NCI-H1417 treated with DMSO at 0.1 percent for 48 hours (cell line): ENCODE measurements at regions not wholly inside any gene's neighbourhood (a gene's known extent, or its start where the extent isn't known, plus 50 kb on each side); places are given as distances from the start of the nearest gene placed in this dataset.

Experiments used
- DNase-seq: peaks from one replicate; lab custom pipeline; 2025; lab: John Stamatoyannopoulos, UW

DNA sequence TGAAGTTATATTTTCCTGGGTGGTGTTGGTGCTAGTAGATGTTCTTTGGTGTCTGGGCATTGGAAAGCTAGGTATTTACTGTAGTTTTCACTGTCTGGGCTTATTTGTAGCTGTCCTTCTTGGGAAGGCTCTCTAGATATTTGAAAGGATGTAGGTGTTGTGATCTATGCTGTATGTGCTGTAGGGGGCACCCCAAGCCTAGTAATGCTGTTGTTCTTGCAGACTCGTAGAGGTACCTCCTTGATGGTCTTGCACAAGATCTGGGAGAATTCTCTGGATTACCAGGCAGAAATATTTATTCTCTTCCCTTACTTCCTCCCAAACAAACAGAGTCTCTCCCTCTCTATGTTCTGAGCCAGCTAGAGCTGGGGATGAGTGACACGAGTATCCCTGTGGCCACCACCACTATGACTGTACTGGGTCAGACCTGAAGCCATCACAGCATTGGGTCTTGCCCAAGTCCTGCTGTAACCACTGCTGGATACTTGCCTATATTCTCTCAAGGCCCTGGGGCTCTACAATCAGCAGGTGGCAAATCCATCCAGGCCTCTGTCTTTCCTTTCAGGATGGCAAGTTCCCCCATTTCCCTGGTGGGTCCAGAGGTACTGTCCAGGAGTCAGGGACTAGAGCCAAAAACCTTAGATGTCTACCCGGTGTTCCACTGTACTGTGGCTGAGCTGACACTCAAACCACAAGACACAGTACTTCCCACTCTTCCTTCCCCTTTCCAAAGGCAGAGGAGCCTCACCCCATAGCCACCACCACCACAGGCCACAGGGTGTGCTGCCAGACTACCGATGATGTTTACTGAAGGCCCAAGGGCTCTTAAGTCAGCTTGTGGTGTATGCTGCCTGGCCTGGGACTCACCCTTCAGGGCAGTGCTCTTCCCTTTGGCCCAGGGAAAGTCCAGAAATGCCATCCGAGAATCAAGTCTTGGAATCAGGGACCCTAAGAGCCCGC is 195.2 kb upstream of the DPPA4 start:
- no peak for DNase-seq

DNA sequence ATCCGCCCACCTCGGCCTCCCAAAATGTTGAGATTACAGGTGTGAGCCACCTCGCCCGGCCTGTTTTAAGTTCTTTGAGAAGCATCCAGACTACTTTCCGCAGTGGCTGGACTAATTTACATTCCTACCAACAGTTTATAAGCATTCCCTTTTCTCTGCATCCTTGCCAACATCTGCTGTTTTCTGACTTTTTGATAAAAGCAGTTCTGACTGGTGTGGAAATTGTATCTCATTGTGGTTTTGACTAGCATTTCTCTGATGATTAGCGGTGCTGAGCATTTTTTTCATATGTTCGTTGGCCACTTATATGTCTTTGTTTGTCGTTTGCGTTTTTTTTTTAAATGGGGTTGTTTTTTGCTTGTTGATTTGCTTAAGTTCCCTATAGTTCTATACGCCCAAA is 208.4 kb upstream of the DPPA4 start:
- no peak for DNase-seq

DNA sequence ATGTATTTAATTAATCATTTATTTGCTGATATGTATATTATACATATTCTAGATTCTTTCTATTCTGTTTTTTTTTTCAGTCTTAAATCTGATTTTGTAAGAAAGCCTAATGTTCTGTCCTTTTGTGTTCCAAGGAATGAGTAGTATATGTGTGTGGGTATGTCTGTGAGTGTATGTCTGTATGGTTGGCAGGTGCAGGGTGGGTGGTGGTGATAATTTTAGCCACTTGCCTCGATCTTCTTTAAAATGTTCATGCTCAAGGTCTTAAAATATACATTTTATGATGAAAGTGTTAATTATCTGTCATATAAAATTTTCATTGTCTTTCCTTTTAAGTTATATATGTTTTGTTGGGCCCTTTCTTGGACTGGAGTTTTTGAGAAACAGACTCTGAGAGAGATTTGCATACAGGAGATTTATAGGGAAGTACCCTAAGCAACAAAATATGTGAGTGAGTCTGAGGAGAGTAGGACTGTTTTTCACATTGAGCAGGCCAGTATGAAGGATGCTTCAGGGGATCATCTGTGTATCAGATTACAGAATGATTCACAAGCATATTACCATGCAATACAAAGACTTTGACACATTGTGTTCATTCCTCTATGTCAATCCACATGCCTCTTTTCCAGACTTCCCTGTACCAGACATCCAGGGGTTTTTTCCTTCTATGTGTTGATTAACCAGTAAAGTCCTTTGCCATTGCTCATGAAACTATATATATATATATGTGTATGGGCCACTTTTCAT is 211.0 kb upstream of the DPPA4 start:
- DNase-seq, result no peak

DNA sequence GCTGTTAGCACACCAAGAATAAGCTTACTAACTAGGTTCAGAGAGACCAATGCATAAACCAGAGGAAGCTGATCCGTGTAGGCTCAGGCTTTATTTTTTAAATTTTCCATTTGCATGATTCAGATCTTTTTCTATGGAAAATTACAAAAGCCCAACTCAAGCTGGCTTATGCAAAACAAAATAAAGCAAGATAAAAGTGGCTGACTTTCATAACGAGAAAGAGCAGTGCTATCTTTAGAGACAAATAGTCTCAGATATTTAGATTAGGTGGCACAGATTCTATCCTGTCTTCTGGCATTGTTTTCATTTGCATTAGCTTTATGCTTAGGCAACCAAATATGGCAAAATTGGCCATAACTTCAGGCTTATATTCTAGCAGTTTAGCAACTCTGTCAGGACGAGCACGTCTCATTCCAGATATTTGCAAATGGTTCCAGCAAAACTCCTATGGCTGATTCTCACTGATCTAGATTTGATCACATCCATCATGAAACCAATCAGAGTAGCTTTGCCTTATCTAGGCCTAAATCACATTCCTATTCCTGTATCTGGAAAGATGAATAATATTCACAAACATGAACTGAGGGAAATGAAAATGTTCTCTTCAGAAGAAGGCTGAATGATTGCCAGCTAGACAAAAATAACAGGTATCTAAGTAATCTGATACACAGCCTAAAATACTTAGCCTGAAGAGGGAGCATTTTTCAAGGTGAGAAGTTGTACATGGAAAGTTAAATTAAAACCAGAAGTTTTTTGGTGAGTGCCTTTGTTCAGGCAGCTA is 216.4 kb upstream of the DPPA4 start:
- DNase-seq, result no peak

DNA sequence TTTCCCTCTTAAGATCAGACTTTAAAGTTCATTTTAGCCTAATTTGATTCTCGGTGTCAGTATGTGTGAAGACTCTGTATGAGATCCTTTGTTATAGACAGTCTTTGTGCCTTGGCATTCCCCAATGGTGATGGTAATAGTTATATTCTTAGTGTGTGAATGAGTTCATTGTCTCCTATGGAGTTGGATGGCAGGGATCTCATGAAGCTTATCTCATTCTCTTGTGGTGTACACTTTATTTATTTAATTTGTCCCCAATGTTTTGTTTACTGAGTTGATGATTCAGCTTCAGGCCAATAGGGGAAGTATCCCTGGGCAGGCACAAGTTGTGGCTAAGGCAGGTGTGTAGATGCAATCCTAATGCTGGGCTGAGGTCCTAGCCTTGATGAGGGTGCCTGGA is 222.0 kb upstream of the DPPA4 start:
- DNase-seq, result no peak

DNA sequence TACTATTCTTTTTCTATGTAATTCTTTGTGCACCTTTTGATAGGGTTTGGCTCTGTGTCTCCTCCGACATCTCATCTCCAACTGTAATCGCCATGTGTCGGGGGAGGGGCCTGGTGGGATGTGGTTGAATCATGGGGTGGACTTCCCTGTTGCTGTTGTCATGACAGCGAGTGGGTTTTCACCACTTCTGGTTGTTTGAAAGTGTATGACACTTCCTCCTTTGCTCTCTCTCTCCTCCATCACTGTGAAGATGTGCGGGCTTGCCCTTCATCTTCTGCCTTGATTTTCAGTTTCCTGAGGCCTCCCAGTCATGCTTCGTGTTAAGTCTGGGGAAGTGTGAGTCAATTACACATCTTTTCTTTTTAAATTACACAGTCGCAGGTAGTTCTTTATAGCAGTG is 225.8 kb upstream of the DPPA4 start:
- no peak for DNase-seq

DNA sequence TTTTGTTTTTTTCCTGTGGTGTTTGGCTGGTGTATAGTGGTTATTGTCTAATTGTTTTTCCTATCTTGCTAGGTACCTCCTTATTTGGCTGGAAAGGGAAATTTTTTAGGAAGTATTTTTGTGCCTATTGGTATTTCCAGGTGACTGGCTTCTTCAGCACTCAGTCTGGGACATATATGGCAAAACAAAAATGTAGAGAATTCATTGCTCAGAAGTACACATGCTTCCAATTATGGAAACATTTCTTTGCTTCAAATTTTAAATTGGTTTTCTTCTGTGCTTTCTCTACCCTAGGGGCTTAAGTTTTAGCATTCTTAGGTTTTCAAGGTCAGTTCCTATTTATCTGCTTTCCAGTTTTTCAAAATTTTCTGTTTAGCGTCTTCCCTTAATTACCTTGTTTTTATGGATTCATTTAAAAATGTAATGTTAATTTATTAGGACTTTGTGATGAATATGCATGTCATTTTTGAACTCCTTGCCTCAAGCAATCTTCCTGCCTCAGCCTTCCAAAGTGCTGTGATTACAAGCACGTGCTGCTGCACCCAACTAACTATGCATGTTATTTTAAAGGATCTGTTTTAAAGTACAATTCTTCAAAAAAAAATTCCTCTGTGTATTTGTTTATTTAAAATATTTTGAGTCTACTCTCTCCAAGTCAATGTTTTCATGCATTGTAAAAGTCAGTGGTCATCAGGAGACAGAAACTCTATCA is 231.9 kb upstream of the DPPA4 start:
- no peak for DNase-seq

DNA sequence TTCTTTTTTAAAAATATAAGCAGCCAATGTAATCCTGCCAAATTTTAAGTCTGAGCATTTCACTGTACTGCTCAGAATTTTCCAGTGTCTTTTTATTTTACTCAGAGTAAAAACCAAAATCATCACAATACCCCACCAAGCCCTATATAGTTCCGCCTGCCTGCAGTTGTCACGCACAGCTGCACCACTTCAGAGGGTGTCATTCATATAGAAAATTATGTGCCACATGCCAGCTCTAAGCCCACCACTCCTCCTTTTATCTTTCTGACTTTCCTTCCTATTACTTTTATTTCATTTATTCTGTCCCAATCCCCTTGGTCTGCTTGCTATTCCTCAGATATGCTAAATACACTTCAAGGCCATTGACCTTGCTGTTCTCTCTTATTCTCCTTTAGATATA is 233.1 kb upstream of the DPPA4 start:
- no peak for DNase-seq

DNA sequence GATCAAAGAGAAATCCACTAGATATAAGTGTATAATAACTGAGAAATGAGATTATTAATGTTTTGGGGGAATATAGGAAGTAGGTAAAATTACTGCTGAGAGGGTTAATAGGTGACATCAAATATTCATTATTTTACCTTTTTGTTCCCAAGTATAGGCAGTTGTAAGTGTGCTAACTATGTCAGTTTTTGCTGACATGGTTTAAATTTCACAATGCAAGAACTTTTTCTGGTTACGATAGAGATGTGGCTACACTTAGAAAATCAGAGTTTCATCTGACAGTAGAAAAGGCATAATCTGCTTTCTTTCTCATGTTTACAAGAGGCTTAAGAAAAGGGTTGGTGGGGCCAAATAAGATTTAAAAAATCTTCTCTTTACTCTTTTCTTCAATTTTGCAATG is 235.0 kb upstream of the DPPA4 start:
- no peak for DNase-seq

DNA sequence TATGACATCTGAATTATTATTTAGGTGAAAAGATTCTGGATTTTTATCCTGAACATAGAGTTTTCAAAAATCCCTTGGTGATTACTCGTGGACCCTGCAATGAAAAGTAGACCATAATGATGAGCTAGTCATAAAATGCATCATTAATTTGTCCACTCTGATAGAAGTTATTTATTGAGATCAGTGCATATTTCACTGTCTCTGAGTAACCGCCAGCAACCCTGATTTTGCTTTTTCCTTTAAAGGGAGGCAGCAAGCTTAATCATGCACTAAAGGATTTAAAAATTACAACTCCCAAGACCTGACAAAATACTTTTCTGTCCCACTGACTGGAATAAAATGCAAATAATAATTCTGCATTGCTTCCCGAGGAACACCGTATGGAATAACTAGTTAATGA is 259.6 kb upstream of the DPPA4 start:
- no peak for DNase-seq

DNA sequence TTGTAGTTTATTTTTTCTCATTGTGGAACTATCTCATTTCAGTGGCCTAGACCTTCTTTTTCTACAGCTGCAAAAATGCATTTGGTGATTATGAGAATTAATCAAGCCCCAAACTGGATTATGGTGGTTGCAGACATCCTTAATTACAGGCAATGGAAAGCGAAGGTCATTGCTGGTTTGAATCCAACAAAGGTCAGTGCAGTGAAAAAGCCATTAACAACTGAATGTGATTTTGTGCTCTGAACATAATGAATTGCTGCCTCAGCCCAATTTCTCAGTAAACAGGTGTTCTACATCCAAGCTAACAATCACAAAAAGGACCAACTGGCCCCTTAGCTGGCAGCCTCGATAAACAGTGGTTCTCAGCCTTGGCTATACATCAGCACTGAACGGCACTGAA is 260.1 kb upstream of the DPPA4 start:
- no peak for DNase-seq

DNA sequence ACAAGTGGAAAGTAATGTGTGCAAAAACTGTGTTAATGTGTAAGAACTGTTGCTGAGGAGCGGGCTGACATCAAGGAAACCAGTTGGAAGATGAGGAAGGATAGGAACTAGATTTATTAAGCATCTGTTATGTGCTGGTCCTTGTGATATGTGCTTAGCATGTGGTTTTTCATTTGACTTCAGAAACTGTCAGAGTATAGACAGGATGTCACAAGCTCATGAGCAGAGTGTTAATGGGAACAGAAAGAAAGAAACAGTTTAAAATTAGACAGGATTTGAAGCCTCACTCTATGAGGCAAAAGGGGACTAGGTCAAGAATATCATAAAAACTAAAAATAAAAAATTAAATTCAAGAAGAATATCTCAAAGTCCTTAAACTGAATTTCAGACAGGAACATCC is 270.6 kb upstream of the DPPA4 start:
- no peak for DNase-seq

DNA sequence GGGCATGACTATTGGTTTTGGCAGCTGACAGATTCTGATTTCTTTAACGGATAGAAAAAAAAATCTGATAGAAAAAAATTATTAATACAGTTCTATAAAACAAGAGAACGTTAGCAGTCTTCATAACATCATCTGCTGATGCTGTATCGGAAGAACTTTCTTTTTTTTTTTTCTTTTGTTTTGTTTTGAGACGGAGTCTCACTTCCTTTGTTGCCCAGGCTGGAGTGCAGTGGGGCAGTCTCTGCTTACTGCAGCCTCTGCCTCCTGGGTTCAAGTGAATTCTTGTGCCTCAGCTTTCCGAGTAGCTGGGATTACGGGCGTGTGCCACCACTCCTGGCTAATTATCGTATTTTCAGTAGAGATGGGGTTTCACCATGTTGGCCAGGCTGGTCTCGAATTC is 271.2 kb upstream of the DPPA4 start:
- DNase-seq, result no peak

DNA sequence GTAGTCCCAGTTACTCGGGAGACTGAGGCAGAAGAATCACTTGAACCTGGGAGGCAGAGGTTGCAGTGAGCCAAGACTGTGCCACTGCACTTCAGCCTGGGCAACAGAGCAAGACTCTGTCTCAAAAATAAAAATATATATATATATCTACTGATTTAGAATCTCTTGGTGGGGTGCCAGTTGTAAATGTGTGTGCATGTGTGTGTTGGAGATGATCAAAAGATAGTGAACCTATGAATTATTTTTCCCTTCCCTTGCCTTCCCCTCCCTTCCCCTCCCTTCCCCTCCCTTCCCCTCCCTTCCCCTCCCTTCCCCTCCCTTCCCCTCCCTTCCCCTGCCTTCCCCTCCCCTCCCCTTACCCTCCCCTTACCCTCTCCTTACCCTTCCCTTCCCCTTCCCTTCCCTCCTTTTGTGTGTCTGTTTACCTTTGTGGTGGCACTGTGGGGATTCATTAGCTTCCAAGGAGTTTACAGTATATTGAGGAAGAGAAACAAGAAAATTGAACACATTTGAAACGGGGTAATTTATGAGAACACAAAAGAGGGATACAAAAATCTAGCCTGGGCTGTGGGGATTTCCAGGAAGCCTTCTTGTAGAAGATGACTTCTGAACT is 281.5 kb upstream of the DPPA4 start:
- no peak for DNase-seq

DNA sequence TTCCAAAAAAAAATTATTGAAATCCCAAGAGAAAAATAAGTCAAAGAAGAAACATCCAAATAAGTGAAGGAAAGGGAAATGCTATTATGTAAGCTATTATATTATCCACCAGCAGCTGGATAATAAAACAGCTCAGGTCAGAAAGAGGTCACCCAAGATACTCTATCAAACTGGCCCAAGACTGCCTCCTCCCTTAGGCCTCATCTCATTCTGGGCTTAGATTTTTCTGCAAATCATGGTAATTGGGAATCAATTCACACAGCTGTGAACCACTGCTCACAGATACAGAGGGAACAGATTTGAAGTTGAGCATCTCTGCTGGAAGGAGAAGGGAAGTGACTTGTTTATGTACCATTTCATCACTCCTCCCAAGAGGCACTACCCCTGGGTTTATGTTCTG is 294.6 kb upstream of the DPPA4 start:
- DNase-seq, result no peak

DNA sequence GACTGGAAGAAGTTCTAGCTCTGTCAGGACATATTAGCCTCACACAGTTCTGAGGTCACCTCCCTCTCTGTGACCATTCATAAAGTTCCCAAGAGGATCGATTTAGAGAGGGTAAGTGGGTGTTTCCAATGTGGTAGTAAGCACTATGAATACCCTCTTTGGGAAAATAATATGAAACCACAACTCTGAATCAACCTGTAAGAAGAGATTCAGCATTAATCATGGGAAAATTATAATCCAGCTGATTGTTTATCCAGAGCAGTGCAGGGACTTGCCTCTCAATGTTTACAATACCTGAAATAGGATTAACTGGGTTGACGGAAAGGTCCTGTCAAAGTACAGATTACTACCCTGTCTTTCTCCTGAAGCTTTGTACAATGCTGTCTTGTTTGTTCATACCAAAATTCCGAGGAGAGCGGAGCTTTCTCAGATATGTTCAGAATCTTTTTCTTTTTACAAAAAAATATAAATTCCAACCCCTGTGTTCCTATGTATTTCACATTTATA is 302.9 kb upstream of the DPPA4 start:
- DNase-seq, result no peak

DNA sequence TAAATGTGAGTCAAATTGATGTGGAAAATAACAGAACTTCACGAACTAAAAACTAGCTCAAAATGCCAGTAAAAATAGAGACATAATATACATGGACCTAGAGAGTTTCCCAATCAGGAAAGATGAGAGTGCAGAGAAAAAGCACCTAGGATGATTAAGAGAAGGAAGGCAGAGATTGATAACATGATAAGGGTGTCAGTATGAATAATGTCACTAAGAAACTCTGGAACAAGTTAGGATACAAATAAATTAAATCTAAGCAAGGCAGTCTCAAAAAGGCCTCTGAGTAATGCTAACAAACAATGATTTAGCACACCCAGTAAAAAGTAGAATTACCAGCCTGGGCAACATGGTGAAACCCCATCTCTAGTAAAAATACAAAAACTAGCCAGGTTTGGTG is 304.7 kb upstream of the DPPA4 start:
- no peak for DNase-seq

DNA sequence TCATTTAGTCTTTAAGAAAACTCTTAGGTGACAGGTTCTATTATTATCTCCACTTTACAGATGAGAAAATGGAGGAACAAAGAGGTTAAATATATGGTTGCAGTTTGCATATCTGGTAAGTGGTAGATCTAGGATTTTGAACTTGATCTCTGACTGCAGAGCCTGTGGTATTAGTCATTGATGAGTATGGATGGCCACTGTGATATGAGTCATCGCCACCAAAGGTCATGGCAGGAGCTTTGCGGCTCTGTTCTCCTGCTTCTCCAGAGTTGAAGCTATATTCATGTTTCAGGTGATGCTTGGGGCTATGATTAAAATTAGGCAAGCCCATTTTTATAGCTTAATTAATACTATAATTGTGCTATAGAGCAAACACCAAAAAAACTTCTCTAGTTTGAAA is 306.2 kb upstream of the DPPA4 start:
- no peak for DNase-seq

DNA sequence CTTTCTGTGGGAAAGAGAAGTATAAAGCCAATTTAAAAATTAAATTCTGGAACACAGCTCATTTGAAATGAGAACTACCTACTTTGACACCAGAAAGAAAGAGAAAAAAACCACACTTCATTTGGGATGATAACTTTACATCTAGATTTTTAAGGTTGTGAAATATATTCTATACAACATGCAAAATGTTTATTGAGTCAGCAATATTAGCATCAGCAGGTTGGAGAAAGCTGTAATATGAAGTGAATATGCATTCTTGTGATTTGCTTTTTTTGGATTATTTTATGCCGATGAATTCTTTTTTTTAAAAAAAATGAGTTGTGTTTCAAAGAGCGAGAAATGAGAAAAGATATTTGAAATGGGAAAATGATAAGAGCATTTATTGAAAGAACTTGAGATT is 307.0 kb upstream of the DPPA4 start:
- no peak for DNase-seq

DNA sequence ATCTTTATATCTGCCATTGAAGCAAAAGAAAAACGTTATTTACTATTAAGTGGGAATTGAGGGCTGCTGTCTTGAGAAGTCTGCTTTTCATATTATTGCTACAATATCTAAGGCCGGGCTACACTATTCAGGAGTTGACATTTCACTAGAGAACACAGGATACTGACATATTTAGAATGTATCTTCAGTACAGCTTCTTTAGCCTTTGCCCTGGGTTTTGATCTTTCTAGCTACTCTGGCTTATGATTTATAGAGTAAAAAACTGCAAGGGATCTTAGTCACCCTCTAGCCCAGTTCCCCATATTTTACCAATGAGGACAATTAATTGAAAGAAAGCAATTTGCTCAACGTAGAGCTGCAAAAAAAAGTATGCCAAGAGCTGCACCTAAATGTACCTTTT is 307.4 kb upstream of the DPPA4 start:
- no peak for DNase-seq

DNA sequence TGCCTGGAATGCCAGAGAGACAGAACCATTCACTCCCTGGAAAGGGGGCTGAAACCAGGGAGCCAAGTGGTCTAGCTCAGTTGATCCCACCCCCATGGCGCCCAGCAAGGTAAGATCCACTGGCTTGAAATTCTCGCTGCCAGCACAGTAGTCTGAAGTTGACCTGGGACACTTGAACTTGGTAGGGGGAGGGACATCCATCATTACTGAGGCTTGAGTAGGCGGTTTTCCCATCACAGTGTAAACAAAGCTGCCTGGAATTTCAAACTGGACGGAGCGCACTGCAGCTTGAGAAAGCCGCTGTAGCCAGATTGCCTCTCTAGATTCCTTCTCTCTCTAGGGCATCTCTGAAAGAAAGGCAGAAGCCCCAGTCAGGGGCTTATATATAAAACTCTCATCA is 310.7 kb upstream of the DPPA4 start:
- no peak for DNase-seq
